ENCODE measurements at regions not wholly inside any gene's neighbourhood (a gene's known extent, or its start where the extent isn't known, plus 50 kb on each side); places are given as distances from the start of the nearest gene placed in this dataset.

GRCh38 chr7:46776790-46777189 lies 805.1 kb downstream of the TNS3 start:
- no peaks in the 10 kb centered on the region for H4K20me1 ChIP-seq (ENCODE audit: low read depth)
- H3F3A ChIP-seq (ENCODE audit: low read depth) = no peaks in the 10 kb centered on the region
- peaks cover 5% of the 10 kb centered on the region for H3K4me1 ChIP-seq
- H3K4me2 ChIP-seq = no peak overlapping the region
- Mint-ChIP-seq H3K4me3 (no peak overlapping the region), H3K4me1 (peaks cover 8% of the 10 kb centered on the region), H3K36me3 (no peaks in the 10 kb centered on the region), H3K27ac (peak overlapping the region; percentile 44), H3K27me3 (ENCODE audit: insufficient read depth, low read depth) (peaks cover 6% of the 10 kb centered on the region), H3K9me3 (peaks cover 5% of the 10 kb centered on the region)
- no peak for DNase-seq (ENCODE audit: low spot score)
- H3K27me3 ChIP-seq = no peaks in the 10 kb centered on the region
- no peak overlapping the region for H3K4me3 ChIP-seq
- H2AFZ ChIP-seq (replicated peaks) = no peak overlapping the region
- TF ChIP-seq EZH2 (IDR thresholded peaks at IDR 0.05) = no peak
- TF ChIP-seq, protein P1, sequence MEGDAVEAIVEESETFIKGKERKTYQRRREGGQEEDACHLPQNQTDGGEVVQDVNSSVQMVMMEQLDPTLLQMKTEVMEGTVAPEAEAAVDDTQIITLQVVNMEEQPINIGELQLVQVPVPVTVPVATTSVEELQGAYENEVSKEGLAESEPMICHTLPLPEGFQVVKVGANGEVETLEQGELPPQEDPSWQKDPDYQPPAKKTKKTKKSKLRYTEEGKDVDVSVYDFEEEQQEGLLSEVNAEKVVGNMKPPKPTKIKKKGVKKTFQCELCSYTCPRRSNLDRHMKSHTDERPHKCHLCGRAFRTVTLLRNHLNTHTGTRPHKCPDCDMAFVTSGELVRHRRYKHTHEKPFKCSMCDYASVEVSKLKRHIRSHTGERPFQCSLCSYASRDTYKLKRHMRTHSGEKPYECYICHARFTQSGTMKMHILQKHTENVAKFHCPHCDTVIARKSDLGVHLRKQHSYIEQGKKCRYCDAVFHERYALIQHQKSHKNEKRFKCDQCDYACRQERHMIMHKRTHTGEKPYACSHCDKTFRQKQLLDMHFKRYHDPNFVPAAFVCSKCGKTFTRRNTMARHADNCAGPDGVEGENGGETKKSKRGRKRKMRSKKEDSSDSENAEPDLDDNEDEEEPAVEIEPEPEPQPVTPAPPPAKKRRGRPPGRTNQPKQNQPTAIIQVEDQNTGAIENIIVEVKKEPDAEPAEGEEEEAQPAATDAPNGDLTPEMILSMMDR (IDR thresholded peaks at IDR 0.05) = peak; percentile 56
- H3K27ac ChIP-seq = no peak overlapping the region
- no peaks in the 10 kb centered on the region for H3K79me2 ChIP-seq (ENCODE audit: low read depth)
- no peaks in the 10 kb centered on the region for H3K9me3 ChIP-seq (ENCODE audit: low read depth)
- H3K9ac ChIP-seq = no peak overlapping the region
- no peaks in the 10 kb centered on the region for H3K36me3 ChIP-seq

- Histone ChIP-seq H3K4me2 (no peak overlapping the region), H2AFZ (replicated peaks) (no peak overlapping the region), H4K20me1 (ENCODE audit: low read depth) (no peaks in the 10 kb centered on the region), H3K36me3 (no peaks in the 10 kb centered on the region), H3K4me3 (no peak overlapping the region), H3K9ac (no peak overlapping the region), H3K9me3 (ENCODE audit: low read depth) (no peaks in the 10 kb centered on the region), H3K79me2 (ENCODE audit: low read depth) (no peaks in the 10 kb centered on the region), H3F3A (ENCODE audit: low read depth) (no peaks in the 10 kb centered on the region), H3K27me3 (no peaks in the 10 kb centered on the region), H3K27ac (no peak overlapping the region), H3K4me1 (peaks cover 5% of the 10 kb centered on the region)
- peaks cover 8% of the 10 kb centered on the region for H3K4me1 Mint-ChIP-seq
- TF ChIP-seq, protein P1 (IDR thresholded peaks at IDR 0.05) = no peak
- TF ChIP-seq EZH2 (IDR thresholded peaks at IDR 0.05) = no peak
- TF ChIP-seq EZH2phosphoT487 (IDR thresholded peaks at IDR 0.05) = no peak
- no peaks in the 10 kb centered on the region for H3K36me3 Mint-ChIP-seq
- peaks cover 5% of the 10 kb centered on the region for H3K9me3 Mint-ChIP-seq
- H3K4me3 Mint-ChIP-seq = no peak overlapping the region
- no peak for DNase-seq (ENCODE audit: low spot score)
- no peak overlapping the region for H3K27ac Mint-ChIP-seq
- H3K27me3 Mint-ChIP-seq (ENCODE audit: insufficient read depth, low read depth) = peaks cover 6% of the 10 kb centered on the region
These were observed 806.1 kb downstream of the TNS3 start for GRCh38 chr7:46775776-46776175.

DNA sequence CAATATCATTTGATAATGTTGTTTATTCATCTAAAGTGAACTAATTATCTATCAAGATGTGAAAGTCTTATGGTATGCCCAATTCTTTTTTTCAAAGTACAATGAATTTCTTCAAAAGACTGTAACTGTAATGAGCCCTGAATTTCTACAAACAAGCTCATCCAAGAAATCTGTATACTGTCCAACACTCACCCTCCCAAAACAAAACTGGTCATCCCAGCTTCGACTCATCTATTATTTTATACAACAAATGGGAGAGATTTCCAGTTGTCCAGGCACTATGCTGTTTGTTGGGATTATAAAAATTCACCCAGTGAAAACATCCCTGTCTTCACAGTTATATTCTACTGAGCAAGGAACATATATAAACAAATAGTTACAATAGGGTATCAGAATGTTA lies 806.9 kb downstream of the TNS3 start:
- Histone ChIP-seq H3K27ac (no peak overlapping the region), H3K4me3 (no peak overlapping the region), H3F3A (ENCODE audit: low read depth) (no peaks in the 10 kb centered on the region), H3K4me2 (peak overlapping the region; percentile 2), H3K36me3 (no peaks in the 10 kb centered on the region), H3K79me2 (ENCODE audit: low read depth) (no peaks in the 10 kb centered on the region), H2AFZ (replicated peaks) (no peak overlapping the region), H3K9ac (no peak overlapping the region), H3K4me1 (peaks cover 5% of the 10 kb centered on the region), H3K9me3 (ENCODE audit: low read depth) (no peaks in the 10 kb centered on the region), H4K20me1 (ENCODE audit: low read depth) (no peaks in the 10 kb centered on the region), H3K27me3 (no peaks in the 10 kb centered on the region)
- Mint-ChIP-seq H3K4me3 (no peak overlapping the region), H3K27me3 (ENCODE audit: insufficient read depth, low read depth) (peaks cover 6% of the 10 kb centered on the region), H3K4me1 (peaks cover 8% of the 10 kb centered on the region), H3K27ac (no peak overlapping the region), H3K9me3 (peaks cover 3% of the 10 kb centered on the region), H3K36me3 (no peaks in the 10 kb centered on the region)
- no peak for DNase-seq (ENCODE audit: low spot score)
- no peak for TF ChIP-seq EZH2 (IDR thresholded peaks at IDR 0.05)
- TF ChIP-seq, protein P1 (IDR thresholded peaks at IDR 0.05) = no peak
- TF ChIP-seq EZH2phosphoT487 (IDR thresholded peaks at IDR 0.05) = no peak
